Activated CD8-positive, alpha-beta memory T cell treated with anti-CD3 and anti-CD28 coated beads for 4 hours (primary cell): ENCODE measurements at regions not wholly inside any gene's neighbourhood (a gene's known extent, or its start where the extent isn't known, plus 50 kb on each side); places are given as distances from the start of the nearest gene placed in this dataset.

Experiments used
- DNase-seq, 2 donors: peaks; one replicate each; pipeline ENCODE4 v3.0.0-alpha.2; 2020; ENCODE audit warnings: low read depth in 2 of 2

DNA sequence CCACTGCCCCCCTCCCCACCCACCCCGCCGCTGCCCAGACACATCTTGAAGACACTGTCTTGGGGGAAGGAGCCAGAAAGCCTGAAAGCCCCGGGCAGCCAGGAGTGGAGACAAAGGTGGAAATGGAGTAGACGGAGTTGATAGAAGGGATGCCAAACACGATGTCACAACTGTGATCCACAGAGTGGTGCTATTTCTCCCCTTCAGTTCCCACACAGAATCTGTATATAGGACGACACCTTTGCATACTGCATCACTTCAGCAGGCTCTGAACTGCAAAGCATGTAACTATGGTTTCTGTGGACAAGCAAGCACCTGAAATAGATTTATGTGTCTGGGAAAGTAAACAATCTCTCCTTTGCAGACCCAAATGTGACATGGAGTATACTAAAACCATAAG, 56.4 kb upstream of the F13A1 start:
- no peak for DNase-seq

DNA sequence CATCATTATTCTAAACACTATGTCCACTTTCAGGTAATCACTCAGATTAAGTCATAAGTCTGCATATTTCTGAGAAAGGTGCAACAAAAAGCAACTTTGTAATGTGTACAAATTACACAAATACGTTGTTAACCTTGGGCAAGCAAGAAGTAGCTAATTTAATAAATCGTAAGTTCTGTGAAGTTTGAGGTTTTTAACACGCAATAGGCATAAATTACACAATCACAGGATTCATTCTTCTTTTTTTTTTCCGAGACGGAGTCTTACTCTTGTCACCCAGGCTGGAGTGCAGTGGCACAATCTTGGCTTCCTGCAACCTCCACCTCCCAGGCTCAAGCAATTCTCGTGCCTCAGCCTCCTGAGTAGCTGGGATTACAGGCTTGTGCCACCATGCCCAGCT, 57.2 kb upstream of the F13A1 start:
- DNase-seq = no peak

DNA sequence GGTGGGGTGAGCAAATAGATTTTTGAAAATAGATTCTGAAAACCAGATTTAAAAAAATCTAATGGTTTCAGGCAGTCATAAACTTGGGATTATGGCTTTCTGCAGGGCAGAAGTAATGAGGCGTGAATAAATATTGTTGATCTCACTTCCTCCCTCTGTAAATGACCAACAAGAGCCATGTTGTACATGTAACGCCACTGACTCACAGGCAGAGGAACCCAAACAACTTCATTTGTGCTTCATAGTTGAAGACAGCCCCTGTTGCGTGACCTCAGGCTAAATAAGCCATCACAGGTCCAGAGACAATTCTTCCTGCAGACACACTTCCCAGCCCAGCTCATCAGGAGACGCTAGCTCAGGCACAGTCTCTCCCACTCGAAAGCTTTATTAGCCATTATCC, 59.1 kb upstream of the F13A1 start:
- no peak for DNase-seq

DNA sequence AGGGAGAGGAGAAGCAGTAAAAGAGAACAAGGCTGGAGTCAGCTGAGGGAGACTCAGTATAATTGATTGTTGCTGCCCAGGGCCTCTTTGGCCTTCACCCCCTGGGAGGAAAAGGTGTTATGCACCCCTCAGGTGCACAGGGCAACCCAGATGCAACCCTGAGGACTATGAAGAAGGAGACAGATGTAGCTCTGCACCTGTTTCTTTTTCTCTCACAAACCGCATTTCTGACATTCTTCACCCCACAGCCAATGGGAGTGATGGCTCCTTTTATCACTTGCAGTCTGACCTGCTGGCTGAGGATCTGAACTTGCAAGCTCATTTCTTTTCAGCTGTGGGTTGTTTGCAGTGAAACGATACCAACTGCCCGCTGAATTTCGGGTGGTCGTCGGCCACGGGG, 64.1 kb upstream of the F13A1 start:
- no peak for DNase-seq

DNA sequence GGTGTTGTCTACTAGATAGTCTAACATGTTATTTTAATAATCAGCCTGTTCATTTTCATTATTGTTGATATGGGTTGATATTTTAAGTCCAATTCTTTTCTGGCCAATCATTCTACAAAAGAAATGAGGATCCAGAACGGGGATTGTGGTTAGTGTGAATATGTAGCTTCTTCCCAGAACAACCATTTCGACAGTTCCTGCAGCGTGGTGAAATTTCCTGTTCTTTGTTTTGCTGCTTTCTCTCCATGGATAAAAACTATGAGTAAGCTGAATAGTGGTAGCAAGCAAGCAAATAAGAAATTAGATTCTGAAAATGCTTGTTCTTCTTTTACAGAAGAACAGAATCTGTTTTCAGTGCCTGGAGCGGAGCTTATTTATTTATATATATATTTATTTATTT, 65.5 kb upstream of the F13A1 start:
- DNase-seq = no peak

DNA sequence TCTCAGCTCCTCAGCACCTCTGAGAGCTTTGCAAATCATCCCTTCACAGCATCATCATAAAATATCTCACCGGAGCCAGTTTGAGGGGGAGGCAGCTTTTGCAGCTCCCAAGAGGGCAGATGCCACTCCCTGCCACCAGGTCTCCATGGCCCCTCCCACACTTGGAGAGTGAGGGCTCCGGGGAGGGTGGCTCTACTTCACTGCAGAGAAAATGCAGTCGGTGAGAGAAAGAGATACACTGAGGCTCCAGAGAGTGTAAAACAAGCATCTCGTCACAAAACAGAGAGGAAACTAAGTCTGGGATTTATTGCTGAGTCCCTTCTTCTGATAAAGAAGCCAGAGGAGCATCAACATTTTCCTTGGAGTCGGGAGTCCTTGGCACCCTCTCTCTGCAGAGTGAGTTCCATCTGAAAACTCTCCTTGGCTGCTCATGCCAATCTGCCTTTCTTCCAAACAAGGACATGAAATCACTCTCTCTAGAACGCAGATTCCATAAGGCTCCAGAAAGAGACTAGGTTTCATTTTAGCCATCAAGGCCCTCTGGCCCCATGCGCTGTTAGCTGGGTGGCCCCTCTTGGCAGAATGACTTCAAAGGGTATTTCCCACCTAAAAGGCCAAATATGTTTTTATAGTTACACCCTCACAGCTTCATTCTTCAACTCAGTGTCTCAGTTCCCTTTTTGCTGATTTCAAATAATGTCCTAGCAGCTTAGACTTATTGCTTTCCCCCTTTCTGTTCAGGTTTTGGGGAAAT, 70.6 kb upstream of the F13A1 start:
- no peak for DNase-seq

DNA sequence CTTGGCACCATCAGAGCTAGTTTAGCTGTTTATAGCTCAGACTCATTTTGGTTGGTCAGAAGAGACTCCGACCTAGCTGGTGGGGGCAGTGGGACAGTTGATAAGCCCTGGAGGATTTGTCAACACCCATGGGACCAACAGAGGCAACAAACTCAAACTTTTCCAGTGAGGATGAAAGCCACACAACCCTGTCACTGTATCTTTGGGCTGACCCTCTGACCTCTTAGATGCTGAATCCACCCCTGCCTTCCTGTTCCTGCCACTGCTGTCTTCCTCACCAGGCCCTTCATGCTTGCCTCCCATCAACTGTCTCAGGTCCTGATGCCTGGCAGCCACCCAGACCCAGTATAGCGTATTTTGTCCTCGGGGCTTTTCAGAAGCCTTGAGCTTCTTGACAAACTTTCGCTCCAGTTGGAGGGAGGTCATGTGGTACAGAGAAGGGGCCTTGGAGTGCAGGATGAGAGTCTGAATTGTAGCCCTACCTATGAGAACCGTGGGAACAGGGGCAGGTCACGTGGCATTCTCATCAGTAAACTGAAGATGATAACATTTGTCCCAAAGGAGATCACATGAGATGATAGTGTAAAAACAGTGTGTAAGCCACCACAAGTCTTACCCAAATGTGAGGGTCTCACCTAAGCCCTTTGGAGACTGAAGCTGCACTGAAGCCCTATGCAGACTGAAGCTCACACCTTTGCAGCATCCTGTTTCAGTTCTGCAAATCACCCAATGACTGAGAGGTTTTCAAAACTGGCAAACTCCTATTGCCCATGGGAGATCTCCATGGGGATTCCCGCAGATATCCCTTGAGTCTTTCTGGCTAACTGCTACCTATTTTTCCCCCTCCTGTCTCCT, 72.0 kb upstream of the F13A1 start:
- no peak for DNase-seq

DNA sequence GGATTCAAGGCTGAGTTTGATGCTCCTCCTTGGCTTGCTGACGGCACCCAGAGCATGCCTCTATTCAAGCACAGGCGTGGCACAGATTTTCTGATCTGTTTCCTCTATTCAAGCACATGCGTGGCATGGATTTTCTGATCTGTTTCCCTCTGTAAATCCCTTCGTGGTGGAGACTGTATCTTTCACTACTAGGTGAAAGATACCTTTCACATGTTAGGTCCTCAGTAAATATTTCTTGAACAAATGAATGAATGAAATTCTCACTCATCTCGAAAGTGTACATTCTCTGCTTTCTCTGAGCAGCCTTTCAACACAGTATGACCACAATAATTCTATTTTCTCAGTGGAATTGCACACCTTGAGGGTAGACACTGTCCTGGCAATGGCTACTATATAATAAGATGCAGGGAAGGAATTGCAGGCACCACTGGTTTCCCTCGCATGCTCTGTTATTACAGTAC, 72.6 kb upstream of the F13A1 start:
- DNase-seq = no peak

DNA sequence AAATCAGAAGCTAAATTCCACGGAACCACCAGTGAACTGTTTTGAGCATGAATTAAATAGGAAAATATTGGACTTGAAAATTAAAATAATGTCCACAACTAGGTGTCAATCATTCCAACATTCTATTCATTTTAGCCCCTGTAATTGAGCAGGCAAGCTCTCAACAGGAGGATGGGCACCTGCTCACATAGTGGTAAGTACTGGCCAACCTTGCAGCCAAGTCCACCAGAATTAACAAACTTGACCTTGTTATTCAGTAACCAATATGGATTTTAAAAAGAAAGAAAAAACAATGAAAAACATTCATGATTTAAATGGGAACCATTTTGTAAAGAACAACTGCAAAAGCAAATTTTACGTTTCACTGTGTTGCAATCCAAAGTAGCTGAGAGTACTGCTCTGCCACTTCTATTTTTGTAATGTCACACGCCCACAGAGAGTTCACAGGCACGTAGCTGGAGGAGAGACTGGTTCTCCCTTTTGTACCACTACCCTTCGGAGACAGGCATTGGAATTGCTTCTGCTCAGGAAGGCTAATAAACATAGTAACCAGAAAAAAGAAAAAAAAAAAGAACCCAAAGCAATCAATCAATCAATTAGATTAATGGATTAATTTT, 75.2 kb upstream of the F13A1 start:
- DNase-seq = no peak

DNA sequence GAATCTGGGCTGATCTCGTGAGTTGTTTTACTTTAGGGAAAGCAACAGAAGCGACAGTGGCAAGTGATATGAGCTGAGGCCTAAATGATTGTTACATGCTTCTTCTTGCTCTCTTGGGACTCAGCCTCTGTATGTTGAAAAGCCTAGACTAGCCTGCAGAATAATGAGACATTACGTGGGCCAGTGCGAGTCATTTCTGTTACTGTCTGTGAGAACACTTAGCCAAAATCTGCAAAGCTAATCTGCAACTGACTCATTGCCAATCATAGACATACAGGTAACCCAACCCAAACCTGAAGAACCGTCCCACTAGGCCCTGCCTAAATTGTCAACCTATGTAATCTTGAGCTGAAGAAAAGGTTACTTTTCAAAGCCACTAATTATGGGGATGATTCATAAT, 77.4 kb upstream of the F13A1 start:
- DNase-seq = no peak

DNA sequence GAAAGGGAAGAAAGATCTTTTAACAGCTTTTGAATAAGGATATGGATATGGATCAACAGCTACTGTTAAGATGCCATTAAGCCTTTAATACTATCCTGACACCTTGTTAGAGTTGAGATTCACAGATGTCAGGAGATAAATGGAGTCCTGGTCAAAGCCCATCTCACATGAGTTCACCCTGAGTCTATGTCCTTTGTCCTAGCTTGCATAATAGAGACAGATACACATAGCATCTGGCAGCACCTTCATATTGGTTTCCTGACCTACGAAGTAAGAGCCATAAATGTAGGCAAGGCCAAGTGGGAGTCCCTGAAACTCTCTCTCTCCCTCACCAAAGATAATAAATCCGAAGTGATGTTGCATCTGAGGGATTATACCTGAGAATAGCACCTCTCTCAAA, 79.1 kb upstream of the F13A1 start:
- no peak for DNase-seq

DNA sequence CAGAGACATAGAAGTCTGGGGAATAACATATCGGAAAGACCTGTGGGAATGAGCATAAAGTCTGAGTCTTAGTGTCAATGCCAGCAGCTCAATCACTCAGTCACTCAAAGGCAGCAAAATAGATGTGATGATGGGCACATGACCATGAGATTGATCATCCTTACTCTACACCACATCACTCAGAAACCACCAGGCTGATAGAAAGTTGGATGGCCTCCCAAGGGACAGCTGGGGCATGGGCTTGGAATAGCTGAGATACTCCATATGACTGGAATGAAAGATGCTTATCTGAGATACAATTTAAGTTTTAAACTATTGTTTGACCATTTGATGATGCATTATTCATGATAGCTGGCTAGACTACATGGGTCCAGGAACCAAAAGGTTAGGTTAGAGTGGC, 80.9 kb upstream of the F13A1 start:
- DNase-seq = no peak

DNA sequence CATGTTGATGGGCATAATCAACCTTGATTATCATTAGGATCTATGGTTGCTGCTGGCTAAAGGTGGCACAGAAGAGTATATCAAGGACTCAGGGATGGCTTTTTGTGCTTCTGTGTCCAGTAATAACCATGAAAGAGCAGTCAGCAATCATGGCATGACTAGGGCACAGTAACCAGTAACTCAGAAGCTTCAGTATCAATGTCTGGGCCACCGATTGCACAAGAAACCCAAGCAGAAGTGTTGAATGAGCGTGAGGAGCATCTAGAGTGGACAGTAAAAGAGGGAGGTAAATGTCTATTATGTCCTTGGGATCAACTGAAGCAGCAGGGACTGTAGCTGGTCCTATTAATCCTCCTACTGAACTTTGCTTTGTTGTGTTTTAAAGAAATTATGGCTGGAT, 81.5 kb upstream of the F13A1 start:
- no peak for DNase-seq

DNA sequence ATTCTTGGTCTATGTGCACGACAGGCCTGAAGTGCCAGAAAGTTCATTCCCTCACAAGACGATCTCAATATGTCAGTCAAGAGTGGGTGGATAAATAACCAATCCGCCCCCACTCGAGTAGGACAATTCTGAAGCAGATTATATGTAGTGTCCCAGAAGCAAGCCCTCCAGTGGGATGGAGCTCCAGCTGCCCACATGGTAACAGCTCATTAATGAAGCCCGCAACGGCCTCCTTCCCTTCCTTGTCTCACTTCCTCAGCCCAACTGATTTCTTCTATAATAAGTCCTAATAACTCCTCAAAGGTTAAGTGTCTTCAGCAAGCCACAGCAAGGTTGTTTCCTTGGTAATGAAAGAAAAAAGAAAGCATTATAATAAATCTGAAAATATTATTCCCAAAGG, 82.1 kb upstream of the F13A1 start:
- DNase-seq = no peak

DNA sequence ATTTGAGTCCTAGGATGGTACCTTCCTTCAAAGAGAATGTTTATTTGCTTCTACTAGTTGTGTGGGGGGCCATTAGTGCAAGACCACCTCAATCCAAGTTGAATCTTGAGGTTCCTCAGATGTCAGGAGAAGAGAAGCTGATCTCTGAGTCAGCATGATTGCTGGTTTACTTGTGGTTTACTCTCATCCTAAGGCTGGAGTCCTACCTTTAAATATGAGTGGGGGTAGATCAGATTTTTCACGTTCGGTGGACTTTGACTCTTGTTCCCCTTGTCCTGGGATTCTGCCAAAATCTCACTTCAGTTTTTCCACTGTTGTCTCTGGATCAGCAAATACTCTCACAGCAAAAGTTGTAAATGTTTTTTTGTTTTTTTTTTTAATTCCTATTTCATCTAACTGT, 84.6 kb upstream of the F13A1 start:
- DNase-seq = no peak

DNA sequence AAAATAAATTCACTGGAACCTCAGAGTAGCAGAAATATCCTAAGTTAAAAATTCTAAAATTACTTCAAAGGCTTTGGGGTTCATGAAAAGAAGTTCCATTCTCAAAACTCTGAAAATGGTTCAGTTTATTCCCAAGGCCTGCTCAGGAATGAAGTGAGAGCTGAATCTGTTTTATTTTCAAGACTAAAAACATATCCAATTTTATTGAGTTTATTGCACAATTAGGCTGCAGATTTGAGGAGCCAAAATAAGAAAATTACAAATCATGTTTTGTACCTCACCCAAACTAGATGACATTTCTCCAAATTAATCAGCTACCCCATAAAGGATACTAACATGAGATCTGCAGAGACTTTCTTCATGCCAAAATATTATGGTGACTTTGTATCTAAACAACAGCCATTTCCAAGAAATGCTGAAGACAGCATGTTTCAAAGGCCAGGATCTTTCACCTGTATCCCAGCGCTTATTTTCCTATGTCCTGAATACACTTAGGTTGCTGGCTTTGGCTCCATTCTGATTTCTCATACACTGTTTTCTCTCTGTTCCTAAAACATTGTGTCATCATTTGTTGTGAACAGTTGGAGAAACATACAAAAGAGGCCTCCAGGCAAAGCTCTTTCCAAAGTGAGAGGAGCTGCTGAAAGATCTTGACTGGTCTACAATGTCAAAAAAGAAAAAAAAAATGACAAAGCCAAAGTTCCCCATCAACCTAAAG, 85.7 kb upstream of the F13A1 start:
- DNase-seq = no peak

DNA sequence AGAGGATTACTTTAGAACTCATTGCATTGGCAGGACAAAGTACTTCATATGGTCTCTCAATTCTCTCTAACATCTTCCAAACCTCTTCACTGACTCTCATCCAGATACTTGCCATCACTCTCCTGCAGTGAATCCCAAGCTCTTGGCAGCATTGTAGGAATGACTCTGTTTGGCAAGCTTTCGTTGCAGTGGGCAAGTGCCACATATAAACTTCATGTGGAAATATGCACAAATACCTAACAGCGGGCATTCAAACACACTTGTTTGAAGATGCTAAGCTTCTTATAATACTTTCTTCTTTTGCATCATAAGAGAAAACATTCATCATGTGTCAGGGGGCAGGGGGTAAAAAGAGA, 86.2 kb upstream of the F13A1 start:
- no peak for DNase-seq

DNA sequence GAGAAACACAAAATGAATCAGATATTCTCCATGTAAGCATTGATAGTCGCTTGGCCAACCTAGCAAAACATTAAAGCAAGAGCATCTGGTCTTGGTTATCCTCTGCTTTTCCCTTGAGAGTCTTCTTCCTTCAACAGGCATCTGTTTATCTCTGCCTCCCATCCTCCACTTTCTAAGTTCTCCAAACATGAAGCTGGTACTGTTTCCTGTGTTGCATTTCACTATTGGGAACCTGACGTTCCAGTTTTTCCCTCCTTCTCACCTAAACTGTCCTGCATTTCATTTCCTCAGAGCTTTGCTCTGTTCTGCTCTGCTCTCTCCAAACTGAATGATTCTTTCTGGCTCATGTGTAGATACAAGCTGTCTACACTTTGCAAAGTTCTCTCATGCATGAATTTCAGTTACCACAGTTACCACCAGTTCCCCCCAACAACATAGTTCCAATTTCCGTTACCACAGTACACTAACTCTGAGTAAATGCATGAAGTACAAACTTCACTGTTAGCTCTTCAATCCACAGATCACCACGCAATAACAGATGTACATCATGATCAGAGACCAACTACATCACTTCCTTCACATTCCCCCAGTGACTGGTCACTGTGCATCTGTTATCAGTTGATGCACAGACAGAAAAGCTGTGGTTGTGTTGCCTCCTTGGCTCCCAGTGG, 86.7 kb upstream of the F13A1 start:
- no peak for DNase-seq

DNA sequence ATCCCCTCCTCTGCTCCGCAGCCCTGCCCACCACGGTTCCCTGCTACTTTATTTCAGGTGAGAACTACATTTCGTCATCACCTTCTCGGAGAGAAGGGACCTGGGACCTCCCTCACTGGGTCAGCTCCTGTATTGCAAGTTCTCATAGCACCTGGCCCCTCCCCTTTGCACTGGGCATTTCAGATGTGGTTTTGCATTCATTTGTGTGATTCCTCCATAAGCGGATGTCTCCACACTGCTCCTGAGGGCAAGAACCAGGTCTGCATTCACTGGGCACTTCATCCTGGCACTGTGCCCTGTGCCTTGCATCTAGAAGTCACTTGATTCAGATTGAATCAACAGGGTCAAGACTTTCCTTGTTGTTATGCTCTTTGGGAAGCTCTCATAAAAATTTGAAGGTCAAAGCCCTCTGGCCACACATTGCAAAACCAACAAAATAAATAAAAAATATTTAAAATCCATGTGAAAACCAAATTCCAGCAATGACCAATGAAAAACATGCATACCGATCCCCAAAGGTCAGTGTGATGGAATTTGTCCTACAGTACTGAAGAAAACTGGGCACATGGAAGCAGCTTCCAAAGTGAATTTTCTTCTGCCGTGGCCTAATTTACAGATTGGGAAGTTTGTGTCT, 89.1 kb upstream of the F13A1 start:
- no peak for DNase-seq

DNA sequence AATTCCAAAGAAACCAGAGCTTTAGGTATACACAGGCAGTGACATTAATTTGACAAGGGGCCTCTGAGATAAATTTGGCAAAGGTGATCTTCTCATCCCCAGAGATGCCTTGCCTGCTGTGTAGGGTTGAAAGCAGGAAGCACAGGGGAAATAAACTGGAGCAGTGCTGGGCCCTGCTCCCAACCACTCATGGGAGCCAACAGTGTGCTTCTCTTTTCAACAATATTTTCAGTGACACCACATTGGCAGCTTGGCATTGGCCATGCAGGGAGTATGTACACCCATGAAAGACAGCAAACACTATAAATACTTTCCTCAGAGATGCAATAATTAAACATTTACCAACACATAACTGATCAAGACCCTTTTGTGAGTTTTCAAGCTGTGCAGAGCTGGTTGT, 90.7 kb upstream of the F13A1 start:
- no peak for DNase-seq

DNA sequence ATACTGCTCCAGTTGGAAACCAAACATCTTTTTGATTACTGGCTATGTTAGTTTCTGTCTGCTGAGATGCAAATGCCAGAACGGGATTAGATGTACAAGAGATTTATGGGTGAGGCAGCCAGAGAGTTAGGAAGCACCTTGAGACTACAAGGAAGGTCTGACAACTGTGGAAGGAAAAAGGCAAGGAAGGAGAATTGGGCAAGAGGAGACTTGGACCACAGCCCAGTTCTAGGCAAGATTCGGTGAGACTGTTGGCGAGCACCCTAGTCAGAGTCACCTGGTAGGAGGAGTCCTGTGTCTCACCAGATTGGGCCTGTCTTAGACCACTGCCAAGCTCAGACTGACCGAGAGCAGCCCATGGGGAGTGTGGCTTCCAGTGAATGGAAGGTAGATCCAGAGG, 91.8 kb upstream of the F13A1 start:
- DNase-seq = no peak
